D721Med (cell line): ENCODE measurements at regions not wholly inside any gene's neighbourhood (a gene's known extent, or its start where the extent isn't known, plus 50 kb on each side); places are given as distances from the start of the nearest gene placed in this dataset.
"Not testable (repeated sequence)": the region's sequence is repeated elsewhere in the genome, so short reads cannot be mapped to it uniquely, and the experiment has no call there.

Source experiments
- DNase-seq: peaks from one replicate; pipeline ENCODE4 v3.0.0; 2011; ENCODE audit warnings: low spot score; ENCODE audit not compliant: insufficient read length
- FAIRE-seq: peaks from 2 replicates; lab custom pipeline; 2011; peaks lifted over from hg19 to GRCh38; lab: Jason Lieb, UNC
- TF ChIP-seq, protein P1 (sequence below): IDR thresholded peaks from 2 replicates; pipeline ENCODE4 v1.5.1; 2012; ENCODE audit warnings: mild to moderate bottlenecking, control low read depth; ENCODE audit not compliant: insufficient read depth; ENCODE audit errors: missing control alignments

DNA sequence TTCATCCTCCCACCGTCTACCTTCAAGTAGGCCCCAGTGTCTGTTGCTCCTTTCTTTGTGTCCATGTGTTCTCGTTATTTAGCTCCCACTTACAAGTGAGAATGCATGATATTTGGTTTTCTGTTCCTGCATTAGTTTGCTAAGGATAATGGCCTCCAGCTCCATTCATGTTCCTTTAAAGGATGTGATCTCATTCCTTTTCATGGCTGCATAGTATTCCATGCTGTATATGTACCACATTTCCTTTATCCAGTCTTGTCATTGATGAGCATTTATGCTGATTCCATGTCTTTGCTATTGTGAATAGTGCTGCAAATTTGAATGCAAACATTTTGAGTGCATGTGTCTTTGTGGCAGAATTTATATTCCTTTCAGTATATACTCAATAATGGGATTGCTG, 259.6 kb upstream of the PELI2 start:
- DNase-seq, result no peak
- no peak for FAIRE-seq
- TF ChIP-seq, protein P1, sequence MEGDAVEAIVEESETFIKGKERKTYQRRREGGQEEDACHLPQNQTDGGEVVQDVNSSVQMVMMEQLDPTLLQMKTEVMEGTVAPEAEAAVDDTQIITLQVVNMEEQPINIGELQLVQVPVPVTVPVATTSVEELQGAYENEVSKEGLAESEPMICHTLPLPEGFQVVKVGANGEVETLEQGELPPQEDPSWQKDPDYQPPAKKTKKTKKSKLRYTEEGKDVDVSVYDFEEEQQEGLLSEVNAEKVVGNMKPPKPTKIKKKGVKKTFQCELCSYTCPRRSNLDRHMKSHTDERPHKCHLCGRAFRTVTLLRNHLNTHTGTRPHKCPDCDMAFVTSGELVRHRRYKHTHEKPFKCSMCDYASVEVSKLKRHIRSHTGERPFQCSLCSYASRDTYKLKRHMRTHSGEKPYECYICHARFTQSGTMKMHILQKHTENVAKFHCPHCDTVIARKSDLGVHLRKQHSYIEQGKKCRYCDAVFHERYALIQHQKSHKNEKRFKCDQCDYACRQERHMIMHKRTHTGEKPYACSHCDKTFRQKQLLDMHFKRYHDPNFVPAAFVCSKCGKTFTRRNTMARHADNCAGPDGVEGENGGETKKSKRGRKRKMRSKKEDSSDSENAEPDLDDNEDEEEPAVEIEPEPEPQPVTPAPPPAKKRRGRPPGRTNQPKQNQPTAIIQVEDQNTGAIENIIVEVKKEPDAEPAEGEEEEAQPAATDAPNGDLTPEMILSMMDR, result no peak

DNA sequence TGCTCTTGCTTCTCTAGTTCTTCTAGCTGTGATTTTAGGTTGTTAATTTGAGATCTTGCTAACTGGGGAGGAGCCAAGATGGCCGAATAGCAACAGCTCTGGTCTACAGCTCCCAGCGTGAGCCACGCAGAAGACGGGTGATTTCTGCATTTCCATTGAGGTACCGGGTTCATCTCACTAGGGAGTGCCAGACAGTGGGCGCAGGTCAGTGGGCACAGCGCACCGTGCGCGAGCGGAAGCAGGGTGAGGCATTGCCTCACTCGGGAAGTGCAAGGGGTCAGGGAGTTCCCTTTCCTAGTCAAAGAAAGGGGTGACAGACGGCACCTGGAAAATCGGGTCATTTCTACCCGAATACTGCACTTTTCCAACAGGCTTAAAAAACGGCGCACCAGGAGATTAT, 256.6 kb upstream of the PELI2 start:
- DNase-seq, FAIRE-seq: not testable (repeated sequence)

DNA sequence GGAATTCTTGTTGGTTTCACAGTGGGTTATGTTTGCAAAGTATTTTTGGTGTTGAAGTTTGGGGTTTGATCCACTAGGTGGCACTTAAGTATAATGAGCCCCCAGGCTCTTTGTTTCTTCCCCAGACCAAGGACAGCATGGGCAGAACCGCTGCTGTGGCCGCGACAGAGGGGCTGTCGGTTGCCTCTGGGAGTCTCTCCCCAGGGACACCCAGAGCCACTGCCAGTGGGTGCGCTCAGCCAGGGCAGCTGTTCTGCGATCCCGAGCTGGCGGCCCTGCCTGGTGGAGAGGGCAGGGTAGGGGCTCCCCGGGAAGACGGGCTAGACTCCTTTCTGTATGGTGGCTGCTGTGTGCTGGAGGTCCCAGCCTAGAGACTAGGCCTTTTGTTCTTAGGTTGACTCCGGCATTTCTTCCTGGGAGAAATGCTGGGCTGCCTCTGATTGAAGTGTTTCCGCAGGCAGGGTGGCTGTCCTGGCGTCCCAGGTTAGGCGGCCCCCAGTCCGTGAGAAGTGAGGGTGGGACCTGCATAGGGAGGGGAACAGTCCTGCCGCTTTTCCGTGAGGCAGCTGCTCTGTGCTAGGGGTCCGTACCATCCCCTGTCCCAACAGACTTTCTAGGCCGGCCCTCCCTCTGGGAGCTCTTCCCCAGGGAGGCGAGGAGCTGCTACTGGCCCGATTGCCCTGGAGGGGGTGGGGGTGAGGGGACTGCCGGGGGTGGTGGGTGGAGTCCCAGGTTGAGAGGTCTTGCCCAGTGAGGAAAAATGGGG, 253.1 kb upstream of the PELI2 start:
- FAIRE-seq, result no peak
- DNase-seq, result no peak
- TF ChIP-seq, protein P1, result no peak

DNA sequence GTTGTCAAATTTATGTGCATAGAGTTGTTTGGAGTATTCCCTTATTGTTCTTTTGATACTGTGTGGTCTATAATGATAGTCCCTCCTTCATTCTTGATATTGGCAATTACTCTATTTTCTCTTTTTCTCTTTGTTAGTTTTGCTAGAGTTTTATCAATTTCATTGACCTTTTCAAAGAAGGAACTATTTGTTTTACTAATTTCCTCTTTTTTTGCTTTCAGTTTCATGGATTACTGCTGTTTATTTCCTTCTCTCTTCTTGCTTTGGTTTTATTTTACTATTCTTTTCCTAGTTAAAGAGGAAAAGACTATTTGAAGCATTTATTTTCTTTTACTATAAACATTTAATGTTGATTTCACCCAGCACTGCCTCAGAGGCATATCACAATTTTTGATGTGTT, 250.9 kb upstream of the PELI2 start:
- no peak for FAIRE-seq
- TF ChIP-seq, protein P1, result no peak
- no peak for DNase-seq

DNA sequence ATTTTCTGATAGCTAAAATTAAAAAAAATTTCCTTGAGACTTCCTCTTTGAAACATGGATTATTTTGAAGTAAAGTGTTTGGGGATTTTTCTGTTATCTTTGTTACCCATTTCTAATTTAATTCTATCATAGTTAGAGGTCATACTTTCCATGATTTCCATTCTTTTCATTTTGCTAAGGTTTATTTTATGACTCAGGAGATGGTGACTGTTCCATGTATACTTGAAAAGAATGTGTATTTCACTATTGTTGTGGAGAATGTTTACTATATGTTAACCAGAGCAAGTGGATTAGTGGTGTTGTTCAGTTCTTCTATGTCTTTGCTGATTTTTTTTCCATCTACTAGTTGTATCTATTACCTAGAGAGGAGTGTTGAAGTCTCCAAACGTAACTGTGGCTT, 250.5 kb upstream of the PELI2 start:
- DNase-seq (no peak), FAIRE-seq (no peak)
- TF ChIP-seq, protein P1, result no peak

DNA sequence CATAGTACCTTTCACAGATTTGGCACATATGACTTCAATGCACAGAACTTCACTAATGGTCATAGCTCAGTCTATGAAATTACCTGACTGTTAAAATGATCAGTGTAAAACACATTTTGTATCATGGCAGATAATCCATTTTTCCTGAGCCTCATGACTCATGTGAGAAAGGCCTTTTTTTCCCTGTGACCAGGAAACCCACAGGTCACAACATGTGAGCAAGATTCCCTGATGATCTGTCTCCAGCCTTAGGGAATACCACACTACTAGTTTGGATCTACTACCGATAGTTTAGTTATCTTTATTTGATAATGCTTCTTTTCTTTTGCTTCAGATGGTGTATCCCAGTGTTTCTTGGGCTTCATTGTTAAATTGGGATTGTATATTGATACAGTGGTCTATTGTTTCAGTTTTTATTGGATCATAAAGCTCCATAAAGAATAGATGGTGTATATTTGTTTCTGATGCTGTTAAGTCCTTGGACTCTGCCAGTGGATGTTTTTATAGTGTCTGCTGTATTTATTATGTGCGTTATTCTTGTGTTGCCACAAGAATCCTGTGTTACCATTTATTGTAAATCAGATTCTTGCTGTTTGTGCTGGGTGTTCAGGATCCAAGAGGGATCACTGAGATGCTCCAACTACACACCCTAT, 248.7 kb upstream of the PELI2 start:
- TF ChIP-seq, protein P1, result no peak
- FAIRE-seq (no peak), DNase-seq (no peak)

DNA sequence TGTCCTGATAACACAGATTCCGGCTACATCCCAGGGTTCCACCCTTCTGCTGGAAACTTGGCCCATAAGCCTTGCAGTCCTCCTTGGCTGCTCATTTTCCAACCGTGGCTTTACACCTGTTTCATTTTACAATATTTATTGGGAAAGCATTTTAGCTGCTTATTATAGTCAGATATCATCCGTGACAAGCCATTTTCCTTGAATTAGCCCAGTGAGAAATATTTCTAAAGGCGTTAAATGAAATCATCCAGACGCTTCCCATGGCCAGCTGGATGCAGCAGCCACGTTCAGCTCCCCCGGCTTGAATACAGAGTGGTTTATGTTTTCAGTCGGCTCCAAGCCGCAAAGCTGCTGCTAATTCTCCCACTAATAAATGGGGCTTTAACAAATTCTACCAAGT, 245.0 kb upstream of the PELI2 start:
- TF ChIP-seq, protein P1, result no peak
- FAIRE-seq, result no peak

More for the DNA sequence above, 245.0 kb upstream of the PELI2 start:
- no peak for DNase-seq
